SK-N-MC (cell line): ENCODE measurements at regions not wholly inside any gene's neighbourhood (a gene's known extent, or its start where the extent isn't known, plus 50 kb on each side); places are given as distances from the start of the nearest gene placed in this dataset.

Source experiments
- DNase-seq: peaks from one replicate; pipeline ENCODE4 v3.0.0-alpha.2; 2011; ENCODE audit warnings: low read depth, low spot score
- H3K27ac ChIP-seq: fragments of 200-600 bp; sonication (generic); 2 replicates; pipeline ENCODE4 v1.5.1; 2016; ENCODE audit warnings: mixed run types
- H3K36me3 ChIP-seq: fragments of 200-600 bp; sonication (generic); 2 replicates; pipeline ENCODE4 v1.6.1; 2017; ENCODE audit warnings: antibody characterized with exemption, low read length, mixed read lengths; ENCODE audit not compliant: insufficient read depth
- H3K4me3 ChIP-seq: fragments of 200-600 bp; sonication (generic); 2 replicates; pipeline ENCODE4 v1.5.1; 2016
- H3K9ac ChIP-seq: fragments of 200-600 bp; sonication (generic); 2 replicates; pipeline ENCODE4 v1.8.0; 2017; ENCODE audit warnings: mixed run types, mixed read lengths; ENCODE audit not compliant: insufficient read length
- H3K9me3 ChIP-seq: fragments of 200-600 bp; sonication (generic); 2 replicates; pipeline ENCODE4 v1.6.1; 2017; ENCODE audit warnings: low read depth, mild to moderate bottlenecking, antibody characterized with exemption, low read length, moderate library complexity, mixed read lengths
- EZH2 ChIP-seq: fragments of 200-600 bp; sonication (generic); IDR thresholded peaks from one replicate; pipeline ENCODE4 v1.6.1; 2017; ENCODE audit warnings: antibody characterized with exemption
- FOXP2 ChIP-seq: optimal IDR thresholded peaks from 2 replicates; pipeline ENCODE3; 2011; ENCODE audit warnings: mild to moderate bottlenecking, moderate library complexity; ENCODE audit not compliant: insufficient read depth; ENCODE audit errors: extremely low read length, control extremely low read depth
- POLR2AphosphoS5 ChIP-seq: IDR thresholded peaks from 2 replicates; pipeline ENCODE4 v1.6.1; 2012; ENCODE audit warnings: mild to moderate bottlenecking, low read depth, low read length, borderline replicate concordance

DNA sequence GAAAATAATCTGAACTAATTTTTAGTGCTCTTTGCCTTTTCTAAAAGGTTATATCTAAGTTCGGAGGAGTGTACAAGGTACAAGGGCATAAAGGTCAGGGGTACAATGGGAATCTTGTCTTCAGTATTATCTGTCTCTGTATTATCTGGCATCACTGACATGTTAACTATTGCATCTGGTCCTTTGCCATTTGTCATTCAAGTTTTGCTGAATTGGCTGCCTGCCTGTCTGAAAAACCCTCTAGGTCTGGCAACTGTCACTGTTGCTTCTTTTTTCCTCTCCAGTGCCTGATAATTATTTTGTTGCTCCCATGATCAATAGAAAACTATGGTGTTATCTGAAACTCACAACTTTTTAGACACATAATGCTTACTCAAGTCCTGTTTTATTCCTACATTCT is 112.5 kb upstream of the STK26 start:
- DNase-seq = no peak
- no peak overlapping the region for H3K9ac ChIP-seq
- H3K4me3 ChIP-seq = no peak overlapping the region
- no peaks in the 10 kb centered on the region for H3K36me3 ChIP-seq
- H3K9me3 ChIP-seq = no peaks in the 10 kb centered on the region
- no peak overlapping the region for H3K27ac ChIP-seq
- TF ChIP-seq POLR2AphosphoS5 (no peak), FOXP2 (no peak), EZH2 (no peak)

DNA sequence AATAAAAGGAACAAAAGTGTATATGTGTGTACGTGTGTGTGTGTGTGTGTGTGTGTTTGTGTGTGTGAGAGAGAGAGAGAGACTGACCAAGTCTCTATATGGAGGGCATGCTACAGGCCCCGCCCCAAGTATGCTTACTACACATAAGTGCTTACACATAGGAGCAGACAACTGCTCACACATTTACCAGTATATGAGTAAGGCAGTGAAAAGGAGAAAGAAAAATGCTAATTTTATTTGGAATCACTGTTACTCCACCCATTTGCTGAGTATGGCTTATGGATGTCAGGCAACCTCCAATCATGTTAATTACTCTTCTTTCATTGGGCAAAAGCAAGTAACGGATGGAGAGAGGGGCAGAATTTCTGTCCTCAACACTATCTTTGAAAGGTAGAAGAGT is 107.6 kb upstream of the STK26 start:
- H3K27ac ChIP-seq = no peak overlapping the region
- no peak overlapping the region for H3K9ac ChIP-seq
- TF ChIP-seq EZH2 = no peak
- TF ChIP-seq POLR2AphosphoS5 = no peak
- TF ChIP-seq FOXP2 = no peak

DNA sequence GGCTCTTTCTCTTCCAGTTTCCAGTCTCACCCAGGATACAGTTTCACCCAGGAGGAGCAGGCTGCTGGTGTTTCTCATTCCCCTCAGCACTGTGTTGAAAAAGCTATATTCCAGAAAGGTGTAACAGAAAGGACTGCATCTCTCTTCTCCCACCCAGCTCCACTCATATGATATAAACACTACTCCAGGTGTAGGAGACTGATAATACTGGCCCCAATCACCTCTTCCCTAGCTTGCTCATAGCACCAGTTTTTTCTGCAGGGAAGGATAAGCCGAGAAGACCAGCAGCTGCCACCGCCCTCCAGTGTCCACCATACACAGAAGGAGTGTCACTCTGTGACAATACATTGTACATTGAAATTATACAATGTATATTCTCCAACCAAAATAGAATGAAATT is 105.5 kb upstream of the STK26 start:
- no peak for DNase-seq

More for the DNA sequence above, 107.6 kb upstream of the STK26 start:
- H3K9me3 ChIP-seq = no peaks in the 10 kb centered on the region
- no peak overlapping the region for H3K4me3 ChIP-seq
- no peak for DNase-seq
- H3K36me3 ChIP-seq = no peaks in the 10 kb centered on the region

DNA sequence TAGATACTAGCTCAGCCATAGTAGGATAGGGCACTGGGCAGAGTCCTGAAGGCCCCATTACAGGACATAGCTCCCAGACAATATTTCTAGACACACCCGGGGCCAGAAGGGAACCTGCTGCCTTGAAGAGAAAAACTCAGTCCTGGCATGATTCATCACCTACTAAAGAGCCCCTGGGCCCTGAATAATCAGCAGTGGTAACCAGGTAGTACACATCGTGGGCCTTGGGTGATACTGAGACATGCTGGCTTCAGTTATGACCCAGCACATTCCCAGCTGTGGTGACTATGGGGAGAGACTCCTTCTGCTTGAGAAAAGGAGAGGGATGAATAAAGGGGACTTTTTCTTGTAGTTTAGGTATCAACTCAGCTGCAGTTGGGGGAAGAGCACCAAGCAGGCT is 104.3 kb upstream of the STK26 start:
- Histone ChIP-seq H3K27ac (no peak overlapping the region), H3K9ac (no peak overlapping the region), H3K4me3 (no peak overlapping the region), H3K9me3 (no peaks in the 10 kb centered on the region), H3K36me3 (no peaks in the 10 kb centered on the region)
- TF ChIP-seq EZH2 (no peak), FOXP2 (no peak), POLR2AphosphoS5 (no peak)
- DNase-seq = no peak

More for the DNA sequence above, 105.5 kb upstream of the STK26 start:
- Histone ChIP-seq H3K27ac (no peak overlapping the region), H3K4me3 (no peak overlapping the region), H3K36me3 (no peaks in the 10 kb centered on the region), H3K9ac (no peak overlapping the region), H3K9me3 (no peaks in the 10 kb centered on the region)
- TF ChIP-seq POLR2AphosphoS5 (no peak), EZH2 (no peak), FOXP2 (no peak)

DNA sequence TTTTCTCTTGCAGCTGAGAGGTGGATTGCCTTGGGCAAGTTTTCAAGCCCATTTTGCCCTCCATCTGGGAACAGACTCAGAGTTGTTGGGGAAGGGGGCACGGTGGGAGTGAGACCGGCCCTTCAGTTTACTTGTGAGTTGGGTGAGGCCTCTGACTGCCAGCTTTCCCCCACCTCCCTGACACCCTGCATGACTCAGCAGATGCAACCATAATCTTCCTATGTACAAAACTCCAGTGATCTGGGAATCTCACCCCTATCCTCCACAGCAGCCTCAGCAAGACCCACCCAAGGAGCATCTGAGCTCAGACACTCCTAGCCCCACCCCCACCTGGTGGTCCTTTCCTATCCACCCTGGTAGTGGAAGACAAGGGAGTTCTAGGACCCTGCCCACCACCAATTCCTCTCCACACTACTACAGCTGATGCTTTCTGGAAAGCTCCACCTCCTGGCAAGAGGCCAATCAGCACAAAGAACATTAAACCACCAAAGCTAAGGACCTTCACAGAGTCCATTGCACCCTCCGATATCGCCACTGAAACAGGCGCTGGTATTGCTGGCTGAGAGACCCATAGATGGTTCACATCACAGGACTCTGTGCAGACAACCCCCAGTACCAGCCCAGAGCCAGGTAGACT is 99.4 kb upstream of the STK26 start:
- Histone ChIP-seq H3K36me3 (no peaks in the 10 kb centered on the region), H3K27ac (no peak overlapping the region), H3K9ac (no peak overlapping the region), H3K4me3 (no peak overlapping the region), H3K9me3 (no peaks in the 10 kb centered on the region)
- no peak for DNase-seq
- TF ChIP-seq FOXP2 (no peak), POLR2AphosphoS5 (no peak), EZH2 (no peak)

DNA sequence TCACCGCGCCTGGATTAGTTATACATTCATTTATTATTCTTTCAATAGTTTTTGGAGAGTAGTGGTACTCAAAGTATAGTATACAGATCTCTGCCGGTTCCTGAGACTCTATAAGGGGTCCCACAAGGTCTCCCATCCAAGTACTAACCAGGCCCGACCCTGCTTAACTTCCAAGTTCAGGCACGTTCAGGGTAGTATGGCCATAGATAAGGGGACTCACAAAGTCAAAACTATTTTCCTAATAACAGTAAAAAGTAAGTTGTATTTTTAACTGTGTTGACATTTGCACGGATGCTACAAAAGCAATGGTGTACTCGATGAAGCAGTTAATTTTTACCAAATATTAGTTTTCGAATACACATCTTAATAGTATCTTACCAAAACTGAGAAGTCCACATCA is 84.4 kb upstream of the STK26 start:
- H3K4me3 ChIP-seq = no peak overlapping the region
- no peaks in the 10 kb centered on the region for H3K9me3 ChIP-seq
- H3K27ac ChIP-seq = no peak overlapping the region
- H3K36me3 ChIP-seq = no peaks in the 10 kb centered on the region
- DNase-seq = no peak
- no peak for TF ChIP-seq EZH2
- TF ChIP-seq FOXP2 = no peak
- TF ChIP-seq POLR2AphosphoS5 = no peak
- no peak overlapping the region for H3K9ac ChIP-seq

DNA sequence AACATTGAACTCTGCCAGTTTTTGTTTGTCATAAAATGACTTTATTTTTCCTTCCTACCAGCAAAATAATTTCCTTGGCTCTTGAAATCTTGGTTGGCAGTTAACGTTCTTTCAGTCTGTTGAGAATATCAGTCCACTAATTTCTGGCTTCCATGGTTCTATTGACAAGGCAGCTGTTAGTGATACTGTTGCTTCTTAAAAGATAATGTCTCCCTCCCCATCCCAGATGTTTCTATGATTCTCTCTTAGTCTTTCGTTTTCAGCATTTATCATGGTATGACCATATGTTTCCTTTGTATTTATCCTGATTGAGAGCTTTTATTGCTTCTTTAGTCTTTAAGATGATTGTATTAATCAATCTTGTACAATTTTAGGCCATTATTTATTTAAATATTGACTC is 81.1 kb upstream of the STK26 start:
- Histone ChIP-seq H3K9ac (no peak overlapping the region), H3K9me3 (no peaks in the 10 kb centered on the region), H3K4me3 (no peak overlapping the region), H3K36me3 (no peaks in the 10 kb centered on the region), H3K27ac (no peak overlapping the region)
- TF ChIP-seq EZH2 = no peak
- no peak for TF ChIP-seq POLR2AphosphoS5
- no peak for TF ChIP-seq FOXP2
- no peak for DNase-seq

DNA sequence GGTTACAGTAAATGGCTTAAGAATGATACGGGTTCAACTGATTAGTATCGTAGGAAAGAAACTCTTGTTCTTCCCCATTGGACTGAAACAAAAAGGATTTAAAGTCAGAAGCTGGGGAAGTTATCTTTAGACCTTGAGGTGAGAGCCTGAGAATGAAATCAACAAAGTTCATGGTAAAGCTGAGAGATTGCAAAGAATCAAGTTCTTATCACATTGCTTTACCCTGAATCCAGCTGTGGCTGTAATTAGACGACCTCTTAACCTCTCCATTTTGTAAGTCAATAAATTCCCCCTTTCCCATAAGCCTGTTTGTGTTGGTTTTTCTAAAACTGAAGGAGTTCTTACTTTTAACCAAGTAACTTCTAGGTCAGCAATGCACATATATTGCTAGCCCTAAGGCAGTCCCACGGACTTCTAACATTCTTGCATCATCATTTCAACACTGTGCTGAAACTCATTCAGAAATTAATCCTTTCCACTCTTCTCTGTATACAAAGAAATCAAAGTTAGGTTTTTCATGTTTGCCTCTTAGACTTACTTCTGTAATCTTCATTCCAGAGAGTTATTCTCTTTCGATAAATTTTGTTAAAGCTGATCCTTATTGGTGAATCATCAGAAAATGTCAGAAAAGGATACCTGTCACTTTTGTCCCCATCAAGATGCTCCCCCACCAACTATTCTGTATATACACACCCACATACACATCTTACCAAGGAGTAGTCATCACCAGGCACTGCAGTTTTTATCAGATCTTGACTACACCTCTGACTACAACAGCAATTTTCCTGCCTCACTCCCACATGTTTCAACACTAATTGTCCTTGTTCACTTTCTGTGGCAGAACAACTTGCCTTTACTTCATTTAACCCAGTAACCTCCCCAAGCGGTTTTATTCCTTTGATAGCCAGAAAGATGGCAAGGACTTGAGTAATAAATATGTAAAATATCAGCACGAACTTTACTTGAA is 77.9 kb upstream of the STK26 start:
- no peak overlapping the region for H3K9ac ChIP-seq
- no peak for TF ChIP-seq EZH2
- TF ChIP-seq FOXP2 = no peak
- no peaks in the 10 kb centered on the region for H3K9me3 ChIP-seq
- DNase-seq = no peak
- no peak overlapping the region for H3K27ac ChIP-seq
- no peaks in the 10 kb centered on the region for H3K36me3 ChIP-seq
- no peak overlapping the region for H3K4me3 ChIP-seq
